Uterus (tissue), 2 donors: ENCODE measurements at regions not wholly inside any gene's neighbourhood (a gene's known extent, or its start where the extent isn't known, plus 50 kb on each side); places are given as distances from the start of the nearest gene placed in this dataset.

Experiments used
- POLR2A ChIP-seq, 2 donors: fragments of 450-650 bp; IDR thresholded peaks; one replicate each; pipeline ENCODE4 v1.6.1; 2016; ENCODE audit warnings: antibody characterized with exemption in 2 of 2, mild to moderate bottlenecking in 1 of 2, moderate library complexity in 1 of 2
- TF ChIP-seq, protein P1 (sequence below), 4 experiments: fragments of 200-600 bp in 2 of 4; fragments of 450-650 bp in 2 of 4; sonication (generic) in 2 of 4; IDR thresholded peaks; one replicate each; pipeline ENCODE4 v1.5.1; 2016 to 2019; ENCODE audit warnings: antibody characterized with exemption in 4 of 4, mild to moderate bottlenecking in 2 of 4, moderate library complexity in 1 of 4

DNA sequence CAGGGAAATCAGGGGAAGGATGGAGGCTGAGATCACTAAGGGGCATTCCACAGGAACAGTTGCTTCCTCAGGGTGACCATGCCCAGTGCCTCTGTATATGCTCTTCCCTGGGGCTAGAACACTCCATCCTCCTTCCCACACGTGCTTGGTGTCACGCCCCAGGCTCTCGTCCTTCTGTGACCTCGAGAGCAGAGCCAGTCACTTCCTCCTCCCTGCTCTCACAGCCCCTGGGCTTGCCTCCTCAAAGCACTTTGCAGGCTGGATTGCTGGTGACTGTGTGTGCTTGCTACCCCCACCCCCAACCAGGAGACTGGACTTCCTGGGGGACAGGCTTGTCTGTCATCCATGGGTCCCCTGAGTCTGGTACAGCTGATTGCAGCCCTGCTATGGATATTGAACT lies 56.5 kb upstream of the AMPD3 start:
- TF ChIP-seq, protein P1, sequence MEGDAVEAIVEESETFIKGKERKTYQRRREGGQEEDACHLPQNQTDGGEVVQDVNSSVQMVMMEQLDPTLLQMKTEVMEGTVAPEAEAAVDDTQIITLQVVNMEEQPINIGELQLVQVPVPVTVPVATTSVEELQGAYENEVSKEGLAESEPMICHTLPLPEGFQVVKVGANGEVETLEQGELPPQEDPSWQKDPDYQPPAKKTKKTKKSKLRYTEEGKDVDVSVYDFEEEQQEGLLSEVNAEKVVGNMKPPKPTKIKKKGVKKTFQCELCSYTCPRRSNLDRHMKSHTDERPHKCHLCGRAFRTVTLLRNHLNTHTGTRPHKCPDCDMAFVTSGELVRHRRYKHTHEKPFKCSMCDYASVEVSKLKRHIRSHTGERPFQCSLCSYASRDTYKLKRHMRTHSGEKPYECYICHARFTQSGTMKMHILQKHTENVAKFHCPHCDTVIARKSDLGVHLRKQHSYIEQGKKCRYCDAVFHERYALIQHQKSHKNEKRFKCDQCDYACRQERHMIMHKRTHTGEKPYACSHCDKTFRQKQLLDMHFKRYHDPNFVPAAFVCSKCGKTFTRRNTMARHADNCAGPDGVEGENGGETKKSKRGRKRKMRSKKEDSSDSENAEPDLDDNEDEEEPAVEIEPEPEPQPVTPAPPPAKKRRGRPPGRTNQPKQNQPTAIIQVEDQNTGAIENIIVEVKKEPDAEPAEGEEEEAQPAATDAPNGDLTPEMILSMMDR (IDR thresholded peaks at IDR 0.05) = no peak
- TF ChIP-seq POLR2A (IDR thresholded peaks at IDR 0.05) = no peak
